HUES48 (cell line): ENCODE measurements at regions not wholly inside any gene's neighbourhood (a gene's known extent, or its start where the extent isn't known, plus 50 kb on each side); places are given as distances from the start of the nearest gene placed in this dataset.
"Not testable (repeated sequence)": the region's sequence is repeated elsewhere in the genome, so short reads cannot be mapped to it uniquely, and the experiment has no call there.

Experiments used
- H3K27ac ChIP-seq: one replicate; pipeline ENCODE4 v1.7.0; 2013; ENCODE audit warnings: low read depth, low read length, inconsistent platforms
- H3K27me3 ChIP-seq: 2 replicates; pipeline ENCODE4 v1.6.1; 2013; ENCODE audit warnings: mild to moderate bottlenecking, low read length; ENCODE audit not compliant: control insufficient read depth, insufficient read depth
- H3K36me3 ChIP-seq: 2 replicates; pipeline ENCODE4 v1.6.1; 2013; ENCODE audit warnings: low read length; ENCODE audit not compliant: control insufficient read depth, insufficient read depth
- H3K4me1 ChIP-seq: 2 replicates; pipeline ENCODE4 v1.6.1; 2013; ENCODE audit warnings: mild to moderate bottlenecking, low read length; ENCODE audit not compliant: control insufficient read depth, insufficient read depth
- H3K4me3 ChIP-seq: 2 replicates; pipeline ENCODE4 v1.5.1; 2013; ENCODE audit warnings: mild to moderate bottlenecking, low read depth, low read length
- H3K9ac ChIP-seq: 2 replicates; pipeline ENCODE4 v1.6.1; 2013; ENCODE audit warnings: mild to moderate bottlenecking, low read depth, low read length, moderate library complexity
- H3K9me3 ChIP-seq: 2 replicates; pipeline ENCODE4 v1.6.1; 2013; ENCODE audit warnings: low read length; ENCODE audit not compliant: control insufficient read depth, insufficient read depth

GRCh38 chr11:121870206-121871045 is 245.6 kb downstream of the BLID start:
- Histone ChIP-seq H3K27ac (no peak overlapping the region), H3K36me3 (no peaks in the 10 kb centered on the region), H3K9ac (no peak overlapping the region), H3K4me1 (no peaks in the 10 kb centered on the region; the same call in 1 of the 2 replicates), H3K4me3 (no peak overlapping the region), H3K9me3 (no peaks in the 10 kb centered on the region), H3K27me3 (no peaks in the 10 kb centered on the region)

- H3K27ac ChIP-seq = no peak overlapping the region
- H3K9me3 ChIP-seq = no peaks in the 10 kb centered on the region
- no peaks in the 10 kb centered on the region for H3K27me3 ChIP-seq
- H3K9ac ChIP-seq = no peak overlapping the region
- H3K36me3 ChIP-seq = no peaks in the 10 kb centered on the region
- H3K4me1 ChIP-seq = no peaks in the 10 kb centered on the region; the same call in 1 of the 2 replicates
- no peak overlapping the region for H3K4me3 ChIP-seq
Observed at GRCh38 chr11:121869478-121869877, 246.5 kb downstream of the BLID start.

DNA sequence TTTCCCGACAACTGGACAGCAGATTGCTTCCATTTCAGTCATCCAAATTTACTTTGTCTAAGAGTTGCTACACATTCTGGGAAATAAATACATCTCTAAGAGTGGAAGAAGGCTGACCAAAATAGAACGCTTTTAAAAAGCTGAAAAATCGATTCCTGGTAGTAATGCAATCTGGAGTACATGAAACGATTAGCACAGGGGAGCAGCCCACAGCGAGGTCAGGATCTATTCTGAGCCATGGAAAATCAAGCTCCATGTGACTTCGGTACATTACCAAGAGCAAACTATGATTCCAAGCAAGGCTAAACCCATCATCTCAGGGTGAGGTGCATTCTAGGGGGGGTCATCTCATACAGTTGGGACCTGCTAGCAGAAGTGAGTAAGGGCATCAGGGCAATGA is 249.3 kb downstream of the BLID start:
- H3K9me3 ChIP-seq = no peaks in the 10 kb centered on the region
- H3K9ac ChIP-seq = no peak overlapping the region
- H3K4me3 ChIP-seq = no peak overlapping the region
- no peaks in the 10 kb centered on the region for H3K27me3 ChIP-seq
- no peak overlapping the region for H3K27ac ChIP-seq
- H3K36me3 ChIP-seq = no peaks in the 10 kb centered on the region
- no peaks in the 10 kb centered on the region; the same call in 1 of the 2 replicates for H3K4me1 ChIP-seq

GRCh38 chr11:121864660-121865059 is 251.4 kb downstream of the BLID start:
- Histone ChIP-seq H3K36me3 (no peaks in the 10 kb centered on the region), H3K9me3 (no peaks in the 10 kb centered on the region), H3K27ac (no peak overlapping the region), H3K9ac (no peak overlapping the region), H3K4me1 (no peaks in the 10 kb centered on the region; the same call in 1 of the 2 replicates), H3K4me3 (no peak overlapping the region), H3K27me3 (no peaks in the 10 kb centered on the region)

DNA sequence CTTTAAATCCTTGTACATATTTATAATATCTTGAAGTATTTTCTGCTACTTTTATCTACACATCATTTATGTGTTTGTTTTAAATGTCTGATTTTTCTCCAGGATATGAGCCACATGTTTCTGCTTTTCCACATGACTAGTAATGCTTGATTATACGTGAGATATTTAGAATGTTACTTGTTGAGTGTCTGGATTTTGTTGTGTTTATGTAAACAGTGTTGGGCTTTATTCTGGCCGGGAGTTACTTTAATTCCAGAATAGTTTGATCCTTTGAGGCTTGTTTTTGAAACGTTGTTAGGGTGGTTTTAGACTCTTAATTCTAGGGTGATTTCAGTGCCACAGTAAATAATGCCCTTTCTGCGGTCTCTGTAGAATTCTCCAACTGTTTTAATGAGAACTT is 252.9 kb downstream of the BLID start:
- Histone ChIP-seq H3K4me1 (no peaks in the 10 kb centered on the region), H3K4me3 (no peak overlapping the region), H3K36me3 (no peaks in the 10 kb centered on the region), H3K9me3 (no peaks in the 10 kb centered on the region), H3K27me3 (no peaks in the 10 kb centered on the region), H3K9ac (no peak overlapping the region), H3K27ac (no peak overlapping the region)

- H3K4me3 ChIP-seq, H3K27ac ChIP-seq, H3K4me1 ChIP-seq, H3K27me3 ChIP-seq, H3K36me3 ChIP-seq, H3K9ac ChIP-seq: not testable (repeated sequence)
- H3K9me3 ChIP-seq = peaks cover 31% of the 10 kb centered on the region
Observed at GRCh38 chr11:121855138-121855537, 260.9 kb downstream of the BLID start.

GRCh38 chr11:121844016-121844415 is 272.0 kb downstream of the BLID start:
- H3K27me3 ChIP-seq = no peaks in the 10 kb centered on the region
- peaks cover 13% of the 10 kb centered on the region; the same call in 1 of the 2 replicates for H3K4me1 ChIP-seq
- no peaks in the 10 kb centered on the region for H3K36me3 ChIP-seq
- no peak overlapping the region for H3K9ac ChIP-seq
- H3K4me3 ChIP-seq = no peak overlapping the region
- H3K9me3 ChIP-seq = no peaks in the 10 kb centered on the region; the same call in 1 of the 2 replicates
- H3K27ac ChIP-seq = no peak overlapping the region

DNA sequence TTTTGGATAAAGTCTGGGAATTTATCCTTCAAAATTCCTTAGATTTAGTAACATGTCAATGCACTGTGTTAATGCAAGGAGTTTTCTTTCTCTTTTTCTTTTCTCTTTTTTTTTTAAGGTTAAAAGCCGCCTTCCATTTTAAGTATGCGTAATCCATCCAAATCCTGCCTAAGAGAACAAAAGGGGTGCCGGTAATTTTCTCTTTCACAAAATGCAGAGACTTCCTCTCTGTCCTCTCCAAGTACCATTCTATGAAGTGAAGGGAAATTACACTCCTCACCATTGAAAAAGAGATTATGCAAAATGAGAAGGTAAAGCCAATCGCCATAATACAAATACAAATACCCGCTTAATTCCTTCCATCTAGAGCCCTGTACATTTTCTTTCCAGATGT is 273.8 kb downstream of the BLID start:
- no peak overlapping the region for H3K27ac ChIP-seq
- no peaks in the 10 kb centered on the region for H3K36me3 ChIP-seq
- no peaks in the 10 kb centered on the region for H3K9me3 ChIP-seq
- peaks cover 13% of the 10 kb centered on the region; the same call in 1 of the 2 replicates for H3K4me1 ChIP-seq
- H3K9ac ChIP-seq = no peak overlapping the region
- H3K4me3 ChIP-seq = no peak overlapping the region
- H3K27me3 ChIP-seq = no peaks in the 10 kb centered on the region

DNA sequence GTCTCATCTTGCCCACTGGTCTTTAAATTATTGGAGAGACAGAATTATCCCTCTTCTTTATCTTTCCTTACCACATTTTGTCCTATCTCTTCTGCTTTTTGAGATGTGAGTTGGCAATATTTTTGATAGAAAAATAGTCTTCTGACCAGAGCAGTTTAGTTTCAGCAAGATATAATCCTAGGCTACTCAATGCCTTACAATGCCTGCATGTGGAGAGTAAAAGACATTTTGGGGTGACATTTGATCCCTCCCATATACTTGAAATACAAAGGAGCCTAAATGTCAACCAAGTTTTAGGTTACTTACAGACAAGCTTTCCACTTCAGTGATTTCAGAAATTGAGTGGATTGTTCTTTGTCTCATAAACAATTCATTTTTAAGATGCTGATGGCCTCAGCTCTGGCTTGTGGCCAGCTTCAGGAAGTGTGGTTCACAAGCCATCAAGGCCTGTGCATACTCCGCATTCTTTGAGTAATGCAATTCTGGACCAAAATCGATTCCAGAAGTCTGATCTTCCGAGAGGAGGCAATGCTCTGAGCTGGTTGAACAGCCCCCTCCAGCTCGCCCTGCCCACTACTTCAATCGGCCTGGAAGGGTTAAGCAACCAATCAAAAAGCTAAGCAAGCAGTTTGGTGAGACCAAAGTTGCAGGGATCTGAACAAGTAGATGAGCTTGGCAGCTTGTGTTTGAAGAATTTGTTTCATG is 274.4 kb downstream of the BLID start:
- no peaks in the 10 kb centered on the region for H3K27me3 ChIP-seq
- no peak overlapping the region for H3K27ac ChIP-seq
- no peak overlapping the region for H3K9ac ChIP-seq
- H3K36me3 ChIP-seq = no peaks in the 10 kb centered on the region
- H3K9me3 ChIP-seq = no peaks in the 10 kb centered on the region
- H3K4me3 ChIP-seq = no peak overlapping the region
- peaks cover 13% of the 10 kb centered on the region; the same call in 1 of the 2 replicates for H3K4me1 ChIP-seq

GRCh38 chr11:121839781-121840180 is 276.2 kb downstream of the BLID start:
- Histone ChIP-seq H3K4me1 (peaks cover 13% of the 10 kb centered on the region; the same call in 1 of the 2 replicates), H3K9me3 (no peaks in the 10 kb centered on the region), H3K4me3 (no peak overlapping the region), H3K27ac (no peak overlapping the region), H3K27me3 (no peaks in the 10 kb centered on the region), H3K9ac (no peak overlapping the region), H3K36me3 (no peaks in the 10 kb centered on the region)

- Histone ChIP-seq H3K27ac (no peak overlapping the region), H3K27me3 (no peaks in the 10 kb centered on the region), H3K4me3 (no peak overlapping the region), H3K4me1 (peaks cover 13% of the 10 kb centered on the region; the same call in 1 of the 2 replicates), H3K36me3 (no peaks in the 10 kb centered on the region), H3K9me3 (no peaks in the 10 kb centered on the region), H3K9ac (no peak overlapping the region)
Observed at GRCh38 chr11:121838571-121838970, 277.4 kb downstream of the BLID start.
